Body of pancreas (tissue), 4 donors: ENCODE measurements at regions not wholly inside any gene's neighbourhood (a gene's known extent, or its start where the extent isn't known, plus 50 kb on each side); places are given as distances from the start of the nearest gene placed in this dataset.

Experiments used
- POLR2A ChIP-seq, 3 donors: fragments of 450-650 bp; IDR thresholded peaks; one replicate each; pipeline ENCODE4 v1.6.1; 2016; ENCODE audit warnings: antibody characterized with exemption in 3 of 3, mild to moderate bottlenecking in 2 of 3
- TF ChIP-seq, protein P1 (sequence below), 7 experiments: fragments of 450-650 bp in 4 of 7; fragments of 200-600 bp in 3 of 7; sonication (generic) in 3 of 7; IDR thresholded peaks; one replicate each; pipeline ENCODE4 v1.5.1; 2016 to 2019; ENCODE audit warnings: antibody characterized with exemption in 7 of 7

DNA sequence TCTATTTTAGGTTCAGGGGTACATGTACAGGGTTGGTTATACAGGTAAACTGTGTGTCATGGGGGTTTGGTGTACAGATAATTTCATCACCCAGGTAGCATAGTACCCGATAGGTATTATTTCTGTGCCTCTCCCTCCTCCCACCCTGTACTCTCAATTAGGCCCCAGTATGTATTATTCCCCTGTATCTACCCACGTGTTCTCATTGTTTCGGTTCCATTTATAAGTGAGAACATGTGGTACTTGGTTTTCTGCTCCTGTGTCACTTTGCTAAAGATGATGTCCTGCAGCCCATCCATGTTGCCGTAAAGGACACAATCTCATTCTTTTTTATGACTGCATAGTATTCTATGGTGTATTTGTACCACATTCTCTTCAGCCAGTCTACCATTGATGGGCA is 96.8 kb upstream of the SLC24A2 start:
- TF ChIP-seq, protein P1, sequence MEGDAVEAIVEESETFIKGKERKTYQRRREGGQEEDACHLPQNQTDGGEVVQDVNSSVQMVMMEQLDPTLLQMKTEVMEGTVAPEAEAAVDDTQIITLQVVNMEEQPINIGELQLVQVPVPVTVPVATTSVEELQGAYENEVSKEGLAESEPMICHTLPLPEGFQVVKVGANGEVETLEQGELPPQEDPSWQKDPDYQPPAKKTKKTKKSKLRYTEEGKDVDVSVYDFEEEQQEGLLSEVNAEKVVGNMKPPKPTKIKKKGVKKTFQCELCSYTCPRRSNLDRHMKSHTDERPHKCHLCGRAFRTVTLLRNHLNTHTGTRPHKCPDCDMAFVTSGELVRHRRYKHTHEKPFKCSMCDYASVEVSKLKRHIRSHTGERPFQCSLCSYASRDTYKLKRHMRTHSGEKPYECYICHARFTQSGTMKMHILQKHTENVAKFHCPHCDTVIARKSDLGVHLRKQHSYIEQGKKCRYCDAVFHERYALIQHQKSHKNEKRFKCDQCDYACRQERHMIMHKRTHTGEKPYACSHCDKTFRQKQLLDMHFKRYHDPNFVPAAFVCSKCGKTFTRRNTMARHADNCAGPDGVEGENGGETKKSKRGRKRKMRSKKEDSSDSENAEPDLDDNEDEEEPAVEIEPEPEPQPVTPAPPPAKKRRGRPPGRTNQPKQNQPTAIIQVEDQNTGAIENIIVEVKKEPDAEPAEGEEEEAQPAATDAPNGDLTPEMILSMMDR (IDR thresholded peaks at IDR 0.05), result no peak
- no peak for TF ChIP-seq POLR2A (IDR thresholded peaks at IDR 0.05)
